ENCODE measurements at regions not wholly inside any gene's neighbourhood (a gene's known extent, or its start where the extent isn't known, plus 50 kb on each side); places are given as distances from the start of the nearest gene placed in this dataset.
A peak's percentile ranks its signal among the peaks of the same experiment; 100 is the strongest.
"Not testable (repeated sequence)": the region's sequence is repeated elsewhere in the genome, so short reads cannot be mapped to it uniquely, and the experiment has no call there.

- intact Hi-C loops (cut with micrococcal nuclease; ENCODE audit: unreplicated experiment), result no loop called here
- H3K79me2 ChIP-seq (ENCODE audit: insufficient read depth, low read depth, low read length), result no peaks in the 10 kb centered on the region
Observed at GRCh38 chr1:55298167-55298894, 83.2 kb upstream of the USP24 start.

GRCh38 chr1:55296247-55296646 lies 81.1 kb upstream of the USP24 start:
- H3K79me2 ChIP-seq (ENCODE audit: insufficient read depth, low read depth, low read length); H3K4me2 ChIP-seq (ENCODE audit: low read length); CTCF ChIA-PET (ENCODE audit: unreplicated experiment); intact Hi-C loops (cut with micrococcal nuclease; ENCODE audit: unreplicated experiment); H3K9me2 ChIP-seq (ENCODE audit: insufficient read depth, low read length); H3K27ac ChIP-seq (ENCODE audit: low read depth, low read length, poor library complexity, severe bottlenecking); POLR2A ChIA-PET; H3K4me3 ChIP-seq (ENCODE audit: low read depth, low read length, poor library complexity, severe bottlenecking); H3K9me3 ChIP-seq (ENCODE audit: low read length); H4K20me1 ChIP-seq (ENCODE audit: insufficient read depth, low read length); H2AFZ ChIP-seq (ENCODE audit: low read length); H3K36me3 ChIP-seq (ENCODE audit: insufficient read depth, low read length); BruUV-seq (replicated peaks); DNase-seq (ENCODE audit: low spot score); H3K4me1 ChIP-seq (ENCODE audit: insufficient read depth, low read length, poor library complexity, severe bottlenecking): not testable (repeated sequence)

More at GRCh38 chr1:55298167-55298894, 83.2 kb upstream of the USP24 start:
- H3K9me2 ChIP-seq (ENCODE audit: insufficient read depth, low read length), result no peaks in the 10 kb centered on the region
- no peak overlapping the region for H3K27ac ChIP-seq (ENCODE audit: low read depth, low read length, poor library complexity, severe bottlenecking)
- no peaks in the 10 kb centered on the region for H3K4me1 ChIP-seq (ENCODE audit: insufficient read depth, low read length, poor library complexity, severe bottlenecking)
- BruUV-seq (replicated peaks), result no TSS peak
- H3K36me3 ChIP-seq (ENCODE audit: insufficient read depth, low read length), result no peaks in the 10 kb centered on the region
- ChIA-PET POLR2A (no interaction called here), CTCF (ENCODE audit: unreplicated experiment) (no interaction called here)
- H4K20me1 ChIP-seq (ENCODE audit: insufficient read depth, low read length), result no peaks in the 10 kb centered on the region
- TF ChIP-seq CTCF (conservative IDR thresholded peaks at IDR 0.05; ENCODE audit: low read length), result no peak
- TF ChIP-seq EZH2phosphoT487 (IDR thresholded peaks at IDR 0.05; ENCODE audit: borderline replicate concordance, low read depth, low read length), result no peak
- H3K4me3 ChIP-seq (ENCODE audit: low read depth, low read length, poor library complexity, severe bottlenecking), result no peak overlapping the region
- no peak overlapping the region for H3K4me2 ChIP-seq (ENCODE audit: low read length)
- DNase-seq (ENCODE audit: low spot score), result no peak
- H2AFZ ChIP-seq (ENCODE audit: low read length), result no peak overlapping the region
- no peaks in the 10 kb centered on the region for H3K9me3 ChIP-seq (ENCODE audit: low read length)

GRCh38 chr1:55289614-55290013 lies 74.5 kb upstream of the USP24 start:
- CTCF ChIA-PET (ENCODE audit: unreplicated experiment), result no interaction called here
- intact Hi-C loops (cut with micrococcal nuclease; ENCODE audit: unreplicated experiment), result no loop called here
- no TSS peak for BruUV-seq (replicated peaks)

More at GRCh38 chr1:55289614-55290013, 74.5 kb upstream of the USP24 start:
- POLR2A ChIA-PET, result no interaction called here
- DNase-seq (ENCODE audit: low spot score), result no peak
- no peaks in the 10 kb centered on the region for H3K36me3 ChIP-seq (ENCODE audit: insufficient read depth, low read length)
- no peaks in the 10 kb centered on the region for H3K79me2 ChIP-seq (ENCODE audit: insufficient read depth, low read depth, low read length)
- H3K4me3 ChIP-seq (ENCODE audit: low read depth, low read length, poor library complexity, severe bottlenecking), result no peak overlapping the region
- H2AFZ ChIP-seq (ENCODE audit: low read length), result no peak overlapping the region
- H4K20me1 ChIP-seq (ENCODE audit: insufficient read depth, low read length), result no peaks in the 10 kb centered on the region
- H3K4me2 ChIP-seq (ENCODE audit: low read length), result no peak overlapping the region
- TF ChIP-seq EZH2phosphoT487 (IDR thresholded peaks at IDR 0.05; ENCODE audit: borderline replicate concordance, low read depth, low read length), result no peak
- TF ChIP-seq CTCF (conservative IDR thresholded peaks at IDR 0.05; ENCODE audit: low read length), result peak; percentile 38; the same call in 1 of the 2 replicates
- H3K4me1 ChIP-seq (ENCODE audit: insufficient read depth, low read length, poor library complexity, severe bottlenecking), result peaks cover 10% of the 10 kb centered on the region
- H3K9me2 ChIP-seq (ENCODE audit: insufficient read depth, low read length), result no peaks in the 10 kb centered on the region
- H3K9me3 ChIP-seq (ENCODE audit: low read length), result no peaks in the 10 kb centered on the region
- H3K27ac ChIP-seq (ENCODE audit: low read depth, low read length, poor library complexity, severe bottlenecking), result no peak overlapping the region
